Heart right ventricle (tissue), 16 donors: ENCODE measurements at regions not wholly inside any gene's neighbourhood (a gene's known extent, or its start where the extent isn't known, plus 50 kb on each side); places are given as distances from the start of the nearest gene placed in this dataset.
"Not testable (repeated sequence)": the region's sequence is repeated elsewhere in the genome, so short reads cannot be mapped to it uniquely, and the experiment has no call there.

Source experiments
- ATAC-seq, 8 donors: fragments of 200-7000 bp; cut with Tn5 transposase; one replicate each; pipeline ENCODE4 v1.9.1; 2020; ENCODE audit warnings: mild to moderate bottlenecking in 8 of 8, moderate library complexity in 8 of 8, moderate number of reproducible peaks in 1 of 8
- DNase-seq, 2 donors: peaks; one replicate each; pipeline ENCODE4 v3.0.0-alpha.2; 2020
- H3K27ac ChIP-seq, 10 donors: fragments of 200-600 bp; sonication (generic) in 2 of 10; one replicate each; pipeline versions ENCODE4 v1.5.0 to v1.8.0; 2020 to 2022; ENCODE audit warnings: mild to moderate bottlenecking in 3 of 10
- H3K27me3 ChIP-seq, 7 donors: fragments of 200-600 bp; one replicate each; pipeline ENCODE4 v1.8.0; 2021 to 2022; ENCODE audit warnings: mild to moderate bottlenecking in 2 of 7
- H3K36me3 ChIP-seq, 9 donors: fragments of 200-600 bp; sonication (generic) in 1 of 9; one replicate each; pipeline versions ENCODE4 v1.5.0 to v1.8.0; 2020 to 2022; ENCODE audit warnings: mild to moderate bottlenecking in 2 of 9
- H3K4me1 ChIP-seq, 9 donors: fragments of 200-600 bp; sonication (generic) in 1 of 9; one replicate each; pipeline versions ENCODE4 v1.5.0 to v1.8.0; 2020 to 2022; ENCODE audit warnings: mild to moderate bottlenecking in 4 of 9
- H3K4me3 ChIP-seq, 10 donors: fragments of 200-600 bp; sonication (generic) in 2 of 10; one replicate each; pipeline versions ENCODE4 v1.5.0 to v1.8.0; 2020 to 2022; ENCODE audit warnings: mild to moderate bottlenecking in 7 of 10, moderate library complexity in 2 of 10
- H3K9me3 ChIP-seq, 11 donors: fragments of 200-600 bp in 10 of 11; sonication (generic) in 2 of 11; one replicate each; pipeline versions ENCODE4 v1.5.0 to v1.8.0; 2013 to 2022; ENCODE audit warnings: mild to moderate bottlenecking in 2 of 11, control low read depth in 1 of 11, moderate library complexity in 1 of 11
- WGBS, 2 donors: extraction: QIAGEN DNeasy Blood & Tissue Kit; methylation state at CpG; one replicate each; pipeline ENCODE4 v1.1.7; 2013; ENCODE audit warnings: inconsistent platforms in 1 of 2; 5-methylcytosine and 5-hydroxymethylcytosine counted together
- intact Hi-C, 10 donors: fragments of 100-400 bp; cut with DNase I; formaldehyde crosslinking; loops; one replicate each; pipeline versions ENCODE4 v1.11.1 to v1.14.2; 2022
- TF ChIP-seq, protein P1 (sequence below), 9 donors: fragments of 200-600 bp; sonication (generic) in 2 of 9; IDR thresholded peaks; one replicate each; pipeline versions ENCODE4 v1.5.0 to v1.8.0; 2021 to 2022; ENCODE audit warnings: antibody characterized with exemption in 9 of 9, mild to moderate bottlenecking in 5 of 9, moderate library complexity in 1 of 9
- donor health status: Arrhythmogenic right ventricular cardiomyopathy.
- donor health status: ischemic (EF 13 %, LVEDD 7.1; RV severe dilation, severe dysfunction).
- donor health status: healthy with polysubstance abuse.
- donor health status: DM: no; HTN: yes; CAD: no.
- donor health status: DM: no; HTN: no; CAD: no.
- donor health status: ischemic (EF 25% LVEDD 6.9; RV normal size, moderate dysfunction).
- donor health status: ischemic (EF 25% LVEDD 5.7; RV mildly dilated, moderate dysfunction).
- donor health status: healthy.
- donor health status: DM: yes; HTN: yes; CAD: no.
- donor health status: Ischemic cardiomyopathy.
- donor health status: ischemic (EF 35%, LVEDD 5.7; RV mildly dilated, moderate dysfunction).
- donor health status: nonischemic (EF 11% LVEDD 7.7; RV severe dilation, severe dysfunction).
- donor health status: DM: yes; HTN: yes; CAD: no.
- donor health status: PGD.
- donor health status: ischemic (EF 29% LVEDD 5.4; RV normal size, mild dysfunction).
- donor health status: nonischemic (EF 23%, LVEDD 6.1; RV moderate dilation, normal function).

DNA sequence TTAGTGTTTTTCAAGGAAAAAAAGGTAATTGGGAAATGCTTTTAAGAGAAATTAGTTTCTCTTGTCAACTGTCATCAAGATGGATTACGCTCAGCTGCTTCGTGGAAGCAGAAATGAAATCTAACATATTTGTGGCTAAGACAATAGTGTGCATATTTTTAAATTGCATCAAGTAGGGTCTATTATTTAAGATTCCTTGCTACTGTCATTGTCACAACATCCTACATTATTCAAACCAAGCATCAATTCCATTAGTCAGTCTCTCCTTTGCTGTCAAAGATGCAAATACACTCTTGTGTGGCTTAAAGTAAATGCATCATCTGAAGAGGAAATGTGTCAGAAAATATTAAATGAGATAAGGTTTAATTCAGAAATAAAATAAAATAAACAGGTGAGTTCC lies 1277.6 kb upstream of the SEL1L start:
- intact Hi-C loops, result no loop called here

DNA sequence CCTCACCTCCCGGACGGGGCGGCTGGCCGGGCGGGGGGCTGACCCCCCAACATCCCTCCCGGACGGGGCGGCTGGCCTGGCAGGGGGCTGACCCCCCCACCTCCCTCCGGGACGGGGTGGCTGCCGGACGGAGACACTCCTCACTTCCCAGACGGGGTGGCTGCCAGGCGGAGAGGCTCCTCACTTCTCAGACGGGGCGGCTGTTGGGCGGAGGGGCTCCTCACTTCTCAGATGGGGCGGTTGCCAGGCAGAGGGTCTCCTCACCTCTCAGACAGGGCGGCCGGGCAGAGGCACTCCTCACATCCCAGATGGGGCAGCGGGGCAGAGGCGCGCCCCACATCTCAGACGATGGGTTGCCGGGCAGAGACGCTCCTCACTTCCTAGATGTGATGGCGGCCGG lies 1280.7 kb upstream of the SEL1L start:
- H3K27ac ChIP-seq, H3K4me1 ChIP-seq, H3K27me3 ChIP-seq, H3K4me3 ChIP-seq, H3K9me3 ChIP-seq, H3K36me3 ChIP-seq, intact Hi-C loops, ATAC-seq, DNase-seq: not testable (repeated sequence)
- WGBS, 2 donors, result 96 to 99% methylated on average over 26 to 28 of the region's 28 CpGs

More for the DNA sequence above, 1277.6 kb upstream of the SEL1L start:
- ATAC-seq (no peak), DNase-seq (no peak)
- Histone ChIP-seq H3K4me1 (no peaks in the 10 kb centered on the region), H3K9me3 (no peaks in the 10 kb centered on the region), H3K27me3 (no peaks in the 10 kb centered on the region), H3K36me3 (no peaks in the 10 kb centered on the region), H3K4me3 (no peak overlapping the region), H3K27ac (no peak overlapping the region)
- 88 to 91% methylated on average over 2 of the region's 2 CpGs for WGBS, 2 donors
- TF ChIP-seq, protein P1, sequence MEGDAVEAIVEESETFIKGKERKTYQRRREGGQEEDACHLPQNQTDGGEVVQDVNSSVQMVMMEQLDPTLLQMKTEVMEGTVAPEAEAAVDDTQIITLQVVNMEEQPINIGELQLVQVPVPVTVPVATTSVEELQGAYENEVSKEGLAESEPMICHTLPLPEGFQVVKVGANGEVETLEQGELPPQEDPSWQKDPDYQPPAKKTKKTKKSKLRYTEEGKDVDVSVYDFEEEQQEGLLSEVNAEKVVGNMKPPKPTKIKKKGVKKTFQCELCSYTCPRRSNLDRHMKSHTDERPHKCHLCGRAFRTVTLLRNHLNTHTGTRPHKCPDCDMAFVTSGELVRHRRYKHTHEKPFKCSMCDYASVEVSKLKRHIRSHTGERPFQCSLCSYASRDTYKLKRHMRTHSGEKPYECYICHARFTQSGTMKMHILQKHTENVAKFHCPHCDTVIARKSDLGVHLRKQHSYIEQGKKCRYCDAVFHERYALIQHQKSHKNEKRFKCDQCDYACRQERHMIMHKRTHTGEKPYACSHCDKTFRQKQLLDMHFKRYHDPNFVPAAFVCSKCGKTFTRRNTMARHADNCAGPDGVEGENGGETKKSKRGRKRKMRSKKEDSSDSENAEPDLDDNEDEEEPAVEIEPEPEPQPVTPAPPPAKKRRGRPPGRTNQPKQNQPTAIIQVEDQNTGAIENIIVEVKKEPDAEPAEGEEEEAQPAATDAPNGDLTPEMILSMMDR (IDR thresholded peaks at IDR 0.05), result no peak

DNA sequence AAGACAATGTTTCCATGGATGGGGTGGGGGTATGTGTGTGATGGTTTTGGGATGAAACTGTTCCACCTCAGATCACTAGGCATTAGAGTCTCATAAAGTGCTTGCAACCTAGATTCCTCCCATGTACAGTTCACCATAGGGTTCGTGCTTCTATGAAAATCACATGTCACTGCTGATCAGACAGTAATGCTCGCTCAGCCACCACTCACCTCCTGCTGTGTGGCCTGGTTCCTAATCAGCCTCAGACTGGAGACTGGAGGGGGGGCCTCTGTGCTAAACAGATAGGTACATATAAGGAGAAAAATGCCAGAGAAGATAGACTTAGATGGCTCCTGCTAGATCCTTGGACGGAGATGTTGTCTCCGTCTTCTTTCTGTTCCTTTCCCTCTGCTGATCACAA lies 1296.9 kb upstream of the SEL1L start:
- Histone ChIP-seq H3K27ac (no peak overlapping the region), H3K9me3 (no peaks in the 10 kb centered on the region), H3K4me3 (no peak overlapping the region), H3K36me3 (no peaks in the 10 kb centered on the region), H3K27me3 (no peaks in the 10 kb centered on the region), H3K4me1 (no peaks in the 10 kb centered on the region)
- TF ChIP-seq, protein P1 (IDR thresholded peaks at IDR 0.05), result no peak
- ATAC-seq, result no peak
- 87 to 88% methylated on average over 4 of the region's 4 CpGs for WGBS, 2 donors
- intact Hi-C loops, result no loop called here
- DNase-seq, result no peak

DNA sequence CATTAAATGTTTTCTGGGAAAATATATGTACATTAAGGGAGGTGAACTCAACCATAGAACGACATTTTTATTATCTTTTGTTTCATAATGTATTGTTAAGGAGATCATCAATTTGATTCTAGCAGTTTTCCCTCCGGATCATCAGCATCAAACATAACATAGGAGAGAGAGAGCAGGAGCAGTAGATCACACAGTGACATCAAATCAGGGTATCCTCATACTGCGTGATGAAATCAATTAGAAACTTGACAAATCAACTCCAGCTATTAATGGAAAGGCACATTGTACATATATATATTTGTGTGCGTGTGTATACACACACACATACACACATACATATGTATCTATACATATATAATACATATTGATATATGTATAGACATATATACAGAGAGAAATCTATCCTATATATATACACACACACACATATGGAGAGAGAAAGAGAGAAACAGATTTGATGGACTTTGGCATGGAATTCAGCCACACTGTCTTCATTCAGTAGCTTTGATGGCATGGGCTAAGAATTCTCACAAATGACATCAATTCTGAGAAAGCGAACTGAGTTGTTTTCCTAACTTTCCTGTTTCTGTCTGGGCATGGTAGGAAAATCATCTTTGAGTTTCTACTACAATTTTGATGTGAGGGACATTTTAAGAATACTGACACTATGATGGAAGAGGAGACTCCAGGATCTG lies 1302.8 kb upstream of the SEL1L start:
- DNase-seq, result no peak
- H3K9me3 ChIP-seq, result peaks cover 0 to 2% (median 0%) of the 10 kb centered on the region in 11 donors
- 85 to 92% methylated on average over 5 of the region's 5 CpGs for WGBS, 2 donors

More for the DNA sequence above, 1302.8 kb upstream of the SEL1L start:
- ATAC-seq, result no peak
- TF ChIP-seq, protein P1 (IDR thresholded peaks at IDR 0.05), result no peak
- H3K4me1 ChIP-seq, result no peaks in the 10 kb centered on the region
- no peaks in the 10 kb centered on the region for H3K36me3 ChIP-seq
- no peak overlapping the region for H3K4me3 ChIP-seq
- no peak overlapping the region for H3K27ac ChIP-seq
- intact Hi-C loops, result no loop called here
- no peaks in the 10 kb centered on the region for H3K27me3 ChIP-seq
